ENCODE measurements at regions not wholly inside any gene's neighbourhood (a gene's known extent, or its start where the extent isn't known, plus 50 kb on each side); places are given as distances from the start of the nearest gene placed in this dataset.

DNA sequence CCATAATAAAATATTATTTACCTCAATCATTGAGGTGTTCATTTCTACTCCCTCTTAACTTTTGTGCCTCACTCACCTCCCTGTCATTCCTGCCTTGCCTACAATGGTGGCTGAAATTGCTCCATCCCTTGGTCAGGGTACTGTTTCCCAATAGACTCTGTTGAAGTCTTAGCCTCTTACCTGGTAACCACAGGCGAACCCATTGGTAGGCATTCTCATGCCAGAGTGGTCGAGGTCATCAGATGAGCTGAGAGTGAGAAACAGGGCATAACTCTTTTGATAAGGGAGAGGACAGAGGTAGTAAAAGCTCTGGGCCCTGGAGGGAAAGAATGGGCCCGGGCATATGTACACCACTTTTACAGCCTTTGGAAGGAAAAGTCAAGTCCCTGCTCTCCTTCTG, 265.6 kb downstream of the ARRDC4 start:
- Histone ChIP-seq H3K27ac (ENCODE audit: insufficient read depth, low read depth, low read length) (no peak overlapping the region), H3K9me1 (replicated peaks; ENCODE audit: control insufficient read depth, extremely low read depth, insufficient read depth, low read length) (no peaks in the 10 kb centered on the region), H3K9me3 (replicated peaks; ENCODE audit: control insufficient read depth, insufficient read depth, low read length) (peaks cover 7% of the 10 kb centered on the region), H4K20me1 (replicated peaks; ENCODE audit: control insufficient read depth, extremely low read depth, insufficient read depth, low read length) (no peaks in the 10 kb centered on the region), H3K27me3 (ENCODE audit: control insufficient read depth in 2 of 2, insufficient read depth in 2 of 2, low read length in 2 of 2) (no peaks in the 10 kb centered on the region), H3K4me3 (replicated peaks in 1 of 3; ENCODE audit: insufficient read depth in 1 of 3, low read depth in 1 of 3, low read length in 3 of 3) (no peak overlapping the region), H3K4me2 (ENCODE audit: insufficient read depth, low read length) (no peak overlapping the region), H3K36me3 (ENCODE audit: control insufficient read depth in 2 of 2, extremely low read depth in 1 of 2, insufficient read depth in 2 of 2, low read length in 2 of 2) (no peaks in the 10 kb centered on the region), H3K9ac (replicated peaks; ENCODE audit: extremely low read depth, insufficient read depth, low read length) (no peak overlapping the region), H2AFZ (ENCODE audit: low read depth, low read length) (no peak overlapping the region), H3K4me1 (ENCODE audit: control insufficient read depth, extremely low read depth, insufficient read depth, low read length) (no peaks in the 10 kb centered on the region), H3K79me2 (ENCODE audit: control insufficient read depth, insufficient read depth, low read length) (no peaks in the 10 kb centered on the region)
- TF ChIP-seq GATA2 (IDR thresholded peaks at IDR 0.05; ENCODE audit: insufficient read depth, insufficient read length, low read depth, low read length) (no peak), JUN (IDR thresholded peaks at IDR 0.05; ENCODE audit: borderline replicate concordance, insufficient read depth, insufficient read length, low read depth) (no peak), FOS (IDR thresholded peaks at IDR 0.05; ENCODE audit: borderline replicate concordance, insufficient read depth, low read length) (no peak), EZH2 (IDR thresholded peaks at IDR 0.05; ENCODE audit: borderline replicate concordance, low read depth, low read length, severe bottlenecking) (no peak), MYC (IDR thresholded peaks at IDR 0.05; ENCODE audit: low read depth, low read length) (no peak), POLR2AphosphoS5 (IDR thresholded peaks at IDR 0.05; ENCODE audit: insufficient read depth, low read depth, low read length) (no peak), CTCF (IDR thresholded peaks at IDR 0.05; ENCODE audit: extremely low read depth in 1 of 2, insufficient read depth in 1 of 2, low read depth in 1 of 2, low read length in 2 of 2) (no peak), POLR2A (IDR thresholded peaks at IDR 0.05; ENCODE audit: low read depth, low read length) (no peak)
- TF ChIP-seq, protein P1, sequence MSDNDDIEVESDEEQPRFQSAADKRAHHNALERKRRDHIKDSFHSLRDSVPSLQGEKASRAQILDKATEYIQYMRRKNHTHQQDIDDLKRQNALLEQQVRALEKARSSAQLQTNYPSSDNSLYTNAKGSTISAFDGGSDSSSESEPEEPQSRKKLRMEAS (IDR thresholded peaks at IDR 0.05; ENCODE audit: insufficient read depth, insufficient read length) = no peak
- dilution Hi-C loops (cut with MboI; ENCODE audit: extremely low pct_ligation_motif_present, low sequenced_read_pairs) (no loop called here), intact Hi-C loops (cut with micrococcal nuclease) (no loop called here)
- DNase-seq (ENCODE audit: low read depth, low spot score) = no peak
- ChIA-PET POLR2A (no interaction called here), CTCF (no interaction called here)
- no peak for FAIRE-seq
- no TSS peak for BruUV-seq (replicated peaks)
